SK-N-SH (cell line): ENCODE measurements at regions not wholly inside any gene's neighbourhood (a gene's known extent, or its start where the extent isn't known, plus 50 kb on each side); places are given as distances from the start of the nearest gene placed in this dataset.

Experiments
- CTCF ChIA-PET: fragments of 300-600, 350-600 bp; formaldehyde crosslinking; extraction: SDS; loops from one replicate; lab custom pipeline; 2021; lab: Yijun Ruan, JAX
- POLR2A ChIA-PET: fragments of 350-600 bp; sonication (Branson Sonifier 250); formaldehyde crosslinking; extraction: SDS; loops from one replicate; lab custom pipeline; 2020; ENCODE audit warnings: antibody characterized with exemption, inconsistent platforms; lab: Yijun Ruan, JAX
- DNase-seq: peaks from one replicate; pipeline ENCODE4 v3.0.0; 2012
- H2AFZ ChIP-seq: fragments of 200-600 bp; sonication (generic); 2 replicates; pipeline ENCODE4 v1.8.1; 2016; ENCODE audit warnings: antibody characterized with exemption, mild to moderate bottlenecking, low read depth
- H3F3A ChIP-seq: fragments of 200-600 bp; sonication (generic); replicated peaks from 2 replicates; pipeline ENCODE3; 2016; ENCODE audit warnings: antibody characterized with exemption, mild to moderate bottlenecking; ENCODE audit not compliant: insufficient read depth
- H3K27ac ChIP-seq, 2 experiments: fragments of 200-500 bp in 1 of 2; fragments of 200-600 bp in 1 of 2; sonication (Bioruptor generic) in 1 of 2; sonication (generic), shearing (Covaris generic) in 1 of 2; 2 replicates each; pipeline versions ENCODE4 v1.5.1 to v1.6.1; 2014 to 2016; ENCODE audit warnings: low read depth in 2 of 2, inconsistent platforms in 1 of 2, low read length in 1 of 2, mild to moderate bottlenecking in 1 of 2, mixed read lengths in 1 of 2
- H3K27me3 ChIP-seq: fragments of 200-600 bp; sonication (generic), shearing (Covaris generic); 2 replicates; pipeline ENCODE4 v1.6.1; 2016; ENCODE audit warnings: mixed run types; ENCODE audit not compliant: insufficient read depth
- H3K36me3 ChIP-seq, 2 experiments: fragments of 200-500 bp in 1 of 2; fragments of 200-600 bp in 1 of 2; sonication (Bioruptor generic) in 1 of 2; sonication (generic) in 1 of 2; replicated peaks in 1 of 2; 2 replicates each; pipeline versions ENCODE3 to v1.5.1; 2014 to 2016; ENCODE audit warnings: low read length in 1 of 2, mild to moderate bottlenecking in 1 of 2; ENCODE audit not compliant: insufficient read depth in 2 of 2, control insufficient read depth in 1 of 2
- H3K4me1 ChIP-seq, 2 experiments: fragments of 200-500 bp in 1 of 2; fragments of 200-600 bp in 1 of 2; sonication (Bioruptor generic) in 1 of 2; sonication (generic), shearing (Covaris generic) in 1 of 2; 2 replicates each; pipeline versions ENCODE4 v1.5.1 to v1.6.1; 2014 to 2016; ENCODE audit warnings: low read depth in 1 of 2, low read length in 1 of 2, mixed run types in 1 of 2; ENCODE audit not compliant: insufficient read depth in 2 of 2, control insufficient read depth in 1 of 2
- H3K4me2 ChIP-seq: fragments of 200-600 bp; sonication (generic), shearing (Covaris generic); 2 replicates; pipeline ENCODE4 v1.6.1; 2017; ENCODE audit warnings: mixed run types
- H3K4me3 ChIP-seq, 2 experiments: fragments of 200-500 bp in 1 of 2; fragments of 200-600 bp in 1 of 2; sonication (Bioruptor generic) in 1 of 2; sonication (generic), shearing (Covaris generic) in 1 of 2; 2 replicates each; pipeline versions ENCODE4 v1.5.1 to v1.8.1; 2014 to 2016; ENCODE audit warnings: low read depth in 2 of 2, inconsistent platforms in 1 of 2, low read length in 1 of 2, mild to moderate bottlenecking in 1 of 2, mixed read lengths in 1 of 2, moderate library complexity in 1 of 2
- H3K79me2 ChIP-seq: fragments of 200-600 bp; sonication (generic); 2 replicates; pipeline ENCODE4 v1.8.1; 2017; ENCODE audit warnings: mild to moderate bottlenecking; ENCODE audit not compliant: insufficient read depth
- H3K9ac ChIP-seq: fragments of 200-600 bp; sonication (generic); 2 replicates; pipeline ENCODE4 v1.6.1; 2017; ENCODE audit warnings: mixed run types
- H3K9me2 ChIP-seq: fragments of 200-600 bp; sonication (generic); 2 replicates; pipeline ENCODE4 v1.6.1; 2017; ENCODE audit warnings: mixed run types
- H3K9me3 ChIP-seq: fragments of 200-600 bp; sonication (generic); 2 replicates; pipeline ENCODE4 v1.6.1; 2017; ENCODE audit warnings: mixed run types, mild to moderate bottlenecking, moderate library complexity
- H4K20me1 ChIP-seq: fragments of 200-600 bp; sonication (generic); 2 replicates; pipeline ENCODE4 v1.6.1; 2017; ENCODE audit warnings: mild to moderate bottlenecking, mixed run types; ENCODE audit not compliant: insufficient read depth
- CHD2 ChIP-seq: fragments of 150-350 bp; IDR thresholded peaks from 2 replicates; pipeline ENCODE4 v1.6.1; 2018; ENCODE audit warnings: low read length; ENCODE audit not compliant: partially characterized antibody
- ELF1 ChIP-seq: IDR thresholded peaks from 2 replicates; pipeline ENCODE4 v1.4.0; 2012
- EP300 ChIP-seq, 2 experiments: IDR thresholded peaks; 2 replicates each; pipeline versions ENCODE4 v1.4.0 to v1.6.1; 2012; ENCODE audit warnings: borderline replicate concordance in 1 of 2, low read depth in 1 of 2, low read length in 1 of 2
- EZH2phosphoT487 ChIP-seq: fragments of 200-600 bp; sonication (generic); IDR thresholded peaks from 2 replicates; pipeline ENCODE4 v1.6.1; 2017; ENCODE audit warnings: low read depth, mixed run types, mild to moderate bottlenecking, antibody characterized with exemption, moderate library complexity, borderline replicate concordance
- FOSL2 ChIP-seq: IDR thresholded peaks from 2 replicates; pipeline ENCODE4 v1.4.0; 2012; ENCODE audit warnings: low read depth, mild to moderate bottlenecking, moderate library complexity, borderline replicate concordance
- FOXJ3 ChIP-seq: sonication (generic); formaldehyde crosslinking; IDR thresholded peaks from 2 replicates; pipeline ENCODE4 v1.5.1; 2020; ENCODE audit warnings: mild to moderate bottlenecking, missing genetic modification reagents
- FOXM1 ChIP-seq: IDR thresholded peaks from 2 replicates; pipeline ENCODE4 v1.4.0; 2012; ENCODE audit warnings: low read depth, mild to moderate bottlenecking
- GATA2 ChIP-seq: sonication (generic); formaldehyde crosslinking; IDR thresholded peaks from 2 replicates; pipeline ENCODE4 v1.5.0; 2020; ENCODE audit warnings: mild to moderate bottlenecking, missing genetic modification reagents
- JUND ChIP-seq: IDR thresholded peaks from 2 replicates; pipeline ENCODE4 v1.4.0; 2012
- MXI1 ChIP-seq: IDR thresholded peaks from 2 replicates; pipeline ENCODE4 v1.6.1; 2012; ENCODE audit warnings: mild to moderate bottlenecking, low read depth, low read length, improper control_type of control experiment
- NRF1 ChIP-seq: IDR thresholded peaks from 2 replicates; pipeline ENCODE4 v1.6.1; 2012; ENCODE audit warnings: low read depth, mild to moderate bottlenecking, low read length
- POLR2AphosphoS5 ChIP-seq: IDR thresholded peaks from 2 replicates; pipeline ENCODE4 v1.6.1; 2012; ENCODE audit warnings: low read depth, low read length
- RCOR1 ChIP-seq: fragments of 150-350 bp; IDR thresholded peaks from 2 replicates; pipeline ENCODE4 v1.6.1; 2017; ENCODE audit warnings: antibody characterized with exemption, low read length
- RXRA ChIP-seq: IDR thresholded peaks from 2 replicates; pipeline ENCODE4 v1.4.0; 2012; ENCODE audit warnings: low read depth, mild to moderate bottlenecking, borderline replicate concordance
- SIN3A ChIP-seq: IDR thresholded peaks from 2 replicates; pipeline ENCODE4 v1.6.1; 2012; ENCODE audit warnings: low read depth, mild to moderate bottlenecking, low read length, moderate library complexity, borderline replicate concordance
- TCF12 ChIP-seq: IDR thresholded peaks from 2 replicates; pipeline ENCODE4 v1.4.0; 2012
- YY1 ChIP-seq: IDR thresholded peaks from 2 replicates; pipeline ENCODE4 v1.4.0; 2012; ENCODE audit warnings: low read depth, mild to moderate bottlenecking
- WGBS: methylation state at CpG from one replicate; pipeline ENCODE4 v1.1.6; 2017; ENCODE audit warnings: low lambda C conversion rate; 5-methylcytosine and 5-hydroxymethylcytosine counted together
- TF ChIP-seq, protein P1 (sequence below): IDR thresholded peaks from 2 replicates; pipeline ENCODE4 v1.4.0; 2012; ENCODE audit warnings: low read depth
- TF ChIP-seq, protein P2 (sequence below): IDR thresholded peaks from 2 replicates; pipeline ENCODE4 v1.4.0; 2012; ENCODE audit warnings: low read depth, borderline replicate concordance
- TF ChIP-seq, protein P3 (sequence below): fragments of 150-350 bp; IDR thresholded peaks from 2 replicates; pipeline ENCODE4 v1.6.1; 2016; ENCODE audit warnings: mild to moderate bottlenecking, low read depth, low read length
- TF ChIP-seq, protein P4 (sequence below): IDR thresholded peaks from 2 replicates; pipeline ENCODE4; 2012

DNA sequence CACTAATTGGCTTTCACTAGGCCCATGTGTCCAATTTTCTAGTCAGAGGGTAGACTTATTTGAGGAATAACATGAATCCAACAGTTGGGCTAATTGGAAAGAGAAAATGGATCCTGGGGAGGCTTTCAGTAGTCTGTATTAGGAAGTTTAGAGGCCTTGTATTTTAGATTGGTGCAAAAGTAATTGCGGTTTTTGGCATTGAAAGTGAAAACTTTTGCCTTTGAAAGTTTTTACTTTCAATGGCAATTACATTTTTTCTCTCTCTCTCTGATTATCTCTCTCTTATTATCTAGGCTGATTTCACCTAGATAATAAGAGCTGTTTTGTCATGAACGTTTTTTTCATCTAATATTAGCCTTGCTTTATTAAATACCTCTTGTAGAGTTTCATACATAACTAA, 981.7 kb downstream of the REEP3 start (continued):
- TF ChIP-seq SIN3A (no peak), GATA2 (CRISPR knock-in tag) (no peak), FOSL2 (no peak)

DNA sequence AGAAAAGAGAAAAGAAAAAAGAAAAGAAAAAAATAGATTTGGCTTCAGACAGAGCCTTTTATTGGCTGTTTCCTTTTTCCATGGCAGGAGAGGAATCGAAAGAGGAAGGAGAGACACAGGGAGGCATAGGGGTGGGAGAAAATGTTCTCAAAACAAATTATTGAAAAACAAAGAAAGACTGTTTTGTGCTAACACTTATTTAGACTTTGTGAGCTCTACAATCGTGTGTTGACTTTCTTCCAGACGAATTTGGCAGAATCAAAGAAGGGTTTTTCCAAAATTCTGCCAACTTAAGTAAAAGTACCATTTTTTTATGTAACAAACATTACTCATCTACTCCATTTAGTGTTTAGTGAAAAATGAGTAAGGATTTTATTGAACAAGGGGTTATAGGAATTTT, 982.2 kb downstream of the REEP3 start:
- ChIA-PET CTCF (no interaction called here), POLR2A (no interaction called here)
- no peak overlapping the region for H3K4me3 ChIP-seq
- DNase-seq = no peak
- no peaks in the 10 kb centered on the region for H3K27me3 ChIP-seq
- H3K36me3 ChIP-seq = no peaks in the 10 kb centered on the region
- H3K9me2 ChIP-seq = no peaks in the 10 kb centered on the region
- TF ChIP-seq FOSL2 = no peak
- TF ChIP-seq EZH2phosphoT487 = no peak
- no peak for TF ChIP-seq RCOR1
- TF ChIP-seq, protein P1, sequence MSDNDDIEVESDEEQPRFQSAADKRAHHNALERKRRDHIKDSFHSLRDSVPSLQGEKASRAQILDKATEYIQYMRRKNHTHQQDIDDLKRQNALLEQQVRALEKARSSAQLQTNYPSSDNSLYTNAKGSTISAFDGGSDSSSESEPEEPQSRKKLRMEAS = no peak
- TF ChIP-seq POLR2AphosphoS5 = no peak
- TF ChIP-seq JUND = no peak
- no peak for TF ChIP-seq MXI1
- TF ChIP-seq YY1 = no peak
- TF ChIP-seq, protein P2, sequence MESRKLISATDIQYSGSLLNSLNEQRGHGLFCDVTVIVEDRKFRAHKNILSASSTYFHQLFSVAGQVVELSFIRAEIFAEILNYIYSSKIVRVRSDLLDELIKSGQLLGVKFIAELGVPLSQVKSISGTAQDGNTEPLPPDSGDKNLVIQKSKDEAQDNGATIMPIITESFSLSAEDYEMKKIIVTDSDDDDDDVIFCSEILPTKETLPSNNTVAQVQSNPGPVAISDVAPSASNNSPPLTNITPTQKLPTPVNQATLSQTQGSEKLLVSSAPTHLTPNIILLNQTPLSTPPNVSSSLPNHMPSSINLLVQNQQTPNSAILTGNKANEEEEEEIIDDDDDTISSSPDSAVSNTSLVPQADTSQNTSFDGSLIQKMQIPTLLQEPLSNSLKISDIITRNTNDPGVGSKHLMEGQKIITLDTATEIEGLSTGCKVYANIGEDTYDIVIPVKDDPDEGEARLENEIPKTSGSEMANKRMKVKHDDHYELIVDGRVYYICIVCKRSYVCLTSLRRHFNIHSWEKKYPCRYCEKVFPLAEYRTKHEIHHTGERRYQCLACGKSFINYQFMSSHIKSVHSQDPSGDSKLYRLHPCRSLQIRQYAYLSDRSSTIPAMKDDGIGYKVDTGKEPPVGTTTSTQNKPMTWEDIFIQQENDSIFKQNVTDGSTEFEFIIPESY = no peak
- TF ChIP-seq, protein P3, sequence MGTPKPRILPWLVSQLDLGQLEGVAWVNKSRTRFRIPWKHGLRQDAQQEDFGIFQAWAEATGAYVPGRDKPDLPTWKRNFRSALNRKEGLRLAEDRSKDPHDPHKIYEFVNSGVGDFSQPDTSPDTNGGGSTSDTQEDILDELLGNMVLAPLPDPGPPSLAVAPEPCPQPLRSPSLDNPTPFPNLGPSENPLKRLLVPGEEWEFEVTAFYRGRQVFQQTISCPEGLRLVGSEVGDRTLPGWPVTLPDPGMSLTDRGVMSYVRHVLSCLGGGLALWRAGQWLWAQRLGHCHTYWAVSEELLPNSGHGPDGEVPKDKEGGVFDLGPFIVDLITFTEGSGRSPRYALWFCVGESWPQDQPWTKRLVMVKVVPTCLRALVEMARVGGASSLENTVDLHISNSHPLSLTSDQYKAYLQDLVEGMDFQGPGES = no peak
- no peak for TF ChIP-seq NRF1
- TF ChIP-seq RXRA = no peak
- TF ChIP-seq FOXM1 = no peak
- no peak for TF ChIP-seq FOXJ3 (CRISPR knock-in tag)
- no peak for TF ChIP-seq TCF12
- TF ChIP-seq ELF1 = no peak
- TF ChIP-seq EP300 (IDR thresholded peaks at IDR 0.05; ENCODE audit: borderline replicate concordance in 1 of 2, low read depth in 1 of 2, low read length in 1 of 2) = no peak
- no peak for TF ChIP-seq CHD2
- TF ChIP-seq, protein P4, sequence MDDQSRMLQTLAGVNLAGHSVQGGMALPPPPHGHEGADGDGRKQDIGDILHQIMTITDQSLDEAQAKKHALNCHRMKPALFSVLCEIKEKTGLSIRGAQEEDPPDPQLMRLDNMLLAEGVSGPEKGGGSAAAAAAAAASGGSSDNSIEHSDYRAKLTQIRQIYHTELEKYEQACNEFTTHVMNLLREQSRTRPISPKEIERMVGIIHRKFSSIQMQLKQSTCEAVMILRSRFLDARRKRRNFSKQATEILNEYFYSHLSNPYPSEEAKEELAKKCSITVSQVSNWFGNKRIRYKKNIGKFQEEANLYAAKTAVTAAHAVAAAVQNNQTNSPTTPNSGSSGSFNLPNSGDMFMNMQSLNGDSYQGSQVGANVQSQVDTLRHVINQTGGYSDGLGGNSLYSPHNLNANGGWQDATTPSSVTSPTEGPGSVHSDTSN = no peak
- WGBS = 48% methylated on average over 3 of the region's 3 CpGs
- no peaks in the 10 kb centered on the region for H3K4me1 ChIP-seq
- no peaks in the 10 kb centered on the region for H3F3A ChIP-seq
- H3K4me2 ChIP-seq = no peak overlapping the region
- no peak overlapping the region for H3K27ac ChIP-seq
- no peak overlapping the region for H2AFZ ChIP-seq
- H4K20me1 ChIP-seq = no peaks in the 10 kb centered on the region
- no peaks in the 10 kb centered on the region for H3K79me2 ChIP-seq
- no peaks in the 10 kb centered on the region for H3K9me3 ChIP-seq
- H3K9ac ChIP-seq = no peak overlapping the region
